ENCODE measurements at regions not wholly inside any gene's neighbourhood (a gene's known extent, or its start where the extent isn't known, plus 50 kb on each side); places are given as distances from the start of the nearest gene placed in this dataset.

GRCh38 chr12:97024393-97024792 lies 117.3 kb downstream of the NEDD1 start (continued):
- TF ChIP-seq ARID4B (CRISPR knock-in tag; IDR thresholded peaks at IDR 0.05; ENCODE audit: borderline replicate concordance) (no peak), SP1 (CRISPR knock-in tag; conservative IDR thresholded peaks at IDR 0.05) (no peak), AR (CRISPR knock-in tag; IDR thresholded peaks at IDR 0.05) (no peak)

GRCh38 chr12:97026901-97027300 lies 119.8 kb downstream of the NEDD1 start:
- Mint-ChIP-seq H3K27me3 (ENCODE audit: low read depth) (no peaks in the 10 kb centered on the region), H3K4me1 (peaks cover under 1% of the 10 kb centered on the region; the same call in 1 of the 2 replicates), H3K4me3 (no peak overlapping the region), H3K36me3 (peaks cover 4% of the 10 kb centered on the region; the same call in 1 of the 2 replicates), H3K9me3 (peaks cover 14% of the 10 kb centered on the region), H3K27ac (no peak overlapping the region)
- POLR2A ChIA-PET, result no interaction called here
- TF ChIP-seq NFATC4 (CRISPR knock-in tag; IDR thresholded peaks at IDR 0.05) (no peak), ZNF671 (CRISPR knock-in tag; IDR thresholded peaks at IDR 0.05) (no peak), ZMAT4 (CRISPR knock-in tag; IDR thresholded peaks at IDR 0.05) (no peak)
- no peak for DNase-seq (ENCODE audit: low spot score)
- CTCF ChIA-PET, result no interaction called here
- no peak for ATAC-seq

- Mint-ChIP-seq H3K36me3 (peaks cover 4% of the 10 kb centered on the region; the same call in 1 of the 2 replicates), H3K4me3 (no peak overlapping the region), H3K9me3 (peaks cover 14% of the 10 kb centered on the region), H3K27me3 (ENCODE audit: low read depth) (no peaks in the 10 kb centered on the region), H3K4me1 (peaks cover 3% of the 10 kb centered on the region; the same call in 1 of the 2 replicates), H3K27ac (no peak overlapping the region)
- CTCF ChIA-PET, result no interaction called here
- TF ChIP-seq NFATC4 (CRISPR knock-in tag; IDR thresholded peaks at IDR 0.05), result no peak
- no peak for TF ChIP-seq ZNF232 (CRISPR knock-in tag; IDR thresholded peaks at IDR 0.05)
- TF ChIP-seq CREB1 (CRISPR knock-in tag; IDR thresholded peaks at IDR 0.05), result no peak
- TF ChIP-seq ZNF425 (CRISPR knock-in tag; conservative IDR thresholded peaks at IDR 0.05), result no peak
- TF ChIP-seq ZMAT4 (CRISPR knock-in tag; IDR thresholded peaks at IDR 0.05), result no peak
- TF ChIP-seq CREM (CRISPR knock-in tag; IDR thresholded peaks at IDR 0.05), result no peak
- no peak for TF ChIP-seq ETV6 (CRISPR knock-in tag; IDR thresholded peaks at IDR 0.05)
- no peak for TF ChIP-seq JUN (CRISPR knock-in tag; IDR thresholded peaks at IDR 0.05)
- TF ChIP-seq IRF2 (CRISPR knock-in tag; IDR thresholded peaks at IDR 0.05; ENCODE audit: borderline replicate concordance, low read depth), result no peak
- POLR2A ChIA-PET, result no interaction called here
- peak; percentile 85 for ATAC-seq
- no peak for DNase-seq (ENCODE audit: low spot score)
Observed at GRCh38 chr12:97027482-97027881, 120.4 kb downstream of the NEDD1 start.

Measured in WTC11 (cell line).